ENCODE measurements at regions not wholly inside any gene's neighbourhood (a gene's known extent, or its start where the extent isn't known, plus 50 kb on each side); places are given as distances from the start of the nearest gene placed in this dataset.

GRCh38 chr5:135721548-135722090, 112.8 kb upstream of the SLC25A48 start:
- no peak for DNase-seq

DNA sequence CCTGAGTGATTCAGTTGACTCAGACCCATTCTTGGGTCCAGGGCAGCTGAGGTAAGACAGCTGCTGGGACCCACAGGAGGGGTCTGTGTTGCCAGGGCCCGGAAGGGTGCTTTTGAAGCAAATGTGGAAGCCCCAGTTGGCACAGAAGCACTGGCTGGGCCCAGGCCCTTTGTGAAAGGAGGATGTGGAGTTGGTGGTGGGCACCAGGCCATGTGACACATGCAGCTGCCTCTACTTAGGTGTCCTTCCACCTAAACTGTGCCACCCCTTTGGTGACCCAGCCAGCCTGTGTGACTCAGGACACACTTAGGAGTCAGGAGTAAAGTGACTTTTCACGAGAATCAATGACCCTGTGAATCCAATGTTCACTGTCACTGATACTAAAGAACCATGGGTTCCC, 114.3 kb upstream of the SLC25A48 start:
- no peak for DNase-seq

DNA sequence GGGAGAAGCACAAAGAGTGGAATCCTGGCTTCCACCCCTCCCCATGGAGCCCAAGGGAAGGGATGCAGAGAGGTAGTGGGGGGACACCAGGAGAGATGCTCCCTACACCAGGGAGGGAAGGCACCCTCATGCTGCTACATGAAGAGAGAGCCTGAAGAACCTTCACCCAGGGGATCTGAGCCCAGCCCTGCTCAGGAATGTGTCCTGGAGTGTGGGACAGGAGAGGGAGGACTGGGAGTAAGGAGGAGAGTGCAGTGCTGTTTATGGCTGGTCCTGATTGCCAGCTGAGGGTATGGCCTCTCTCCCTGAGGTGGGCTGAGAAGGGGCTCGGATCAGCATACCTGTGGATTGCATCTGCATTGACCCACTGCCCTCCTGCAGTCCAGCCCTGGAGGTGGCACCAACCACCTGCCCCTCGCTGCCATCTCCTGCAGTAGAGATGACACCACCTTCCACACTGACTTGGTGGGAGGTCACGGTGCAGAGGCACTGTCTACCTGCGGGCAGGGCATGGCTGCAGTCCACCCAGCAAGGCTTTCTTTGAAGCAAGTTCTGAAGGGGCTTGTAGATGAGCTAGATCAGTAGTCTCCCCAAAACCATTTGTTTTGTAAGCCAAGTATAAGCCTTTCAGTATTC, 114.9 kb upstream of the SLC25A48 start:
- no peak for DNase-seq

DNA sequence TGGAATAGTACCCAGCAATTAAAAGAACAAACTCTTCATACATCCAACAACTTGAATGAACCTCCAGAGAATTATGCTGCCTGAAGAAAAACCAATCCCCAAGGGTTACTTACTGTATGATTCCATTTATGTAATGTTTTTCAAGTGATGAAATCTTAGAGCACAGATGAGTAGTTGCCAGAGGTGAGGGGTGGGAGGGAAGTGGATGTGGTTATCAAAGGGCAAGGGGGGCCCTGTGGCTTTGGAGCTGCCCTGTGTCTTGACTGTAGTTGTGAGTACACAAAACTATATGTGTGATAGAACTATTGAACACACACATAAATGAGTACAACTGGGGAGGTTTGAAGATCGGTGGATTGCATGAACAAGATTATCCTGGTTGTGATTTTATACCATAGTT, 115.8 kb upstream of the SLC25A48 start:
- DNase-seq: peak; percentile 17

GRCh38 chr5:135718151-135718550, 116.3 kb upstream of the SLC25A48 start:
- DNase-seq: peak; percentile 78

GRCh38 chr5:135715267-135716055, 119.0 kb upstream of the SLC25A48 start:
- peak; percentile 14 for DNase-seq

DNA sequence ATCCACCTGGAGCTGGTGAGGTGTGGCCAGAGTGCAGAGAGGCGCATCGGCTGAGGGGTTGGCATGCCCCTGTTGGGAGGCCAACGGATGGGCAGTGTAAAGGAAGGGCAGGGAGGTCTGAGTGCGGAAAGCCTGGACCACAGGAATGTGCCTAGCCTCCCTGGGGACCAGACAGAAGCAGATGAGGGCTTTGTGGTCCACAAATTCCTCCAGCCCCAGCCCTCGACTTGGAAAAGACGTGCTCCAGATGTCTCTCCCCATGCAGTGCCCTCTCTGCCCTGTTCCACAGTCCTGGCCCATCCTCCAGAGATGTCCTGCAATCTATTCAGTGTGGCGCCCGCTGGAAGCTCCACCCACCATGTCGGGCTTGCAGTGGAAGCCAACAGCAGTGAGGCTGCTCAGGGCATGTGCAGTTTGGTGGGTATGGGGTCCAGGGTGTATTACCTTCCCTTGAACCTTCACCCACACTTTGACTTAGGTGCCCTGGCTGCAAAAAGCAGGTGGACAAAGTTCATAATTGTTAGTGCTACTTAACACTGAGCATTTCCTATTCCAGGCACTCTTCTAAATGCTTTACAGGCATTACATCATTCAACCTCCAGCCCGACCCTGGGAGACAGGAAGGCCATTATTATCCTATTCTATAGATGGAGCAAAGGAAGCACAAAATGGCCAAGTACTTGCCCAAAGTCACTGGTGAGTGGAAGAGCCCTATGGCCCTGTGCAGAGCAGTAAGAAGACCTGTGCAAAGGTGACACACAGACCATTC, 120.2 kb upstream of the SLC25A48 start:
- peak; percentile 92 for DNase-seq

- peak; percentile 56 for DNase-seq
These were observed 121.1 kb upstream of the SLC25A48 start for GRCh38 chr5:135713161-135713915.

DNA sequence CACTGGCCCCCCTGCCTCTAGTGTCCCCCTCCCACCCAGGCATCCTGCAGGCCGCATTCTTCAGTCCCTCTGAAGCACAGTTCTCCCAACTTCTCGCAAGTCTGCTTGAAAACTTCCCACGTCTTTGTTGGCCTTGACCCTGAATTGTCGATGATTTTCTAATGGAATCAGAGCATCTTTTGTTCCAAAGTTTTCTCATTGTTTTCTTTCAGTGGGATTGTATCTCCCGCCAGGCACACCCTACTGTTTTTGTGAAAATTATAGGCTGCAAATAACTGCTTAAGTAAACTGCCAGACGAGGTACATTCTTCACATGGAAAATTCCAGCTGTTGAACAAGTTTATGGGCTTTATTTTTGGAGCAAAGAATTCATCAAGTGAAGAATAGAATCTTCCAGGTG, 122.6 kb upstream of the SLC25A48 start:
- no peak for DNase-seq

DNA sequence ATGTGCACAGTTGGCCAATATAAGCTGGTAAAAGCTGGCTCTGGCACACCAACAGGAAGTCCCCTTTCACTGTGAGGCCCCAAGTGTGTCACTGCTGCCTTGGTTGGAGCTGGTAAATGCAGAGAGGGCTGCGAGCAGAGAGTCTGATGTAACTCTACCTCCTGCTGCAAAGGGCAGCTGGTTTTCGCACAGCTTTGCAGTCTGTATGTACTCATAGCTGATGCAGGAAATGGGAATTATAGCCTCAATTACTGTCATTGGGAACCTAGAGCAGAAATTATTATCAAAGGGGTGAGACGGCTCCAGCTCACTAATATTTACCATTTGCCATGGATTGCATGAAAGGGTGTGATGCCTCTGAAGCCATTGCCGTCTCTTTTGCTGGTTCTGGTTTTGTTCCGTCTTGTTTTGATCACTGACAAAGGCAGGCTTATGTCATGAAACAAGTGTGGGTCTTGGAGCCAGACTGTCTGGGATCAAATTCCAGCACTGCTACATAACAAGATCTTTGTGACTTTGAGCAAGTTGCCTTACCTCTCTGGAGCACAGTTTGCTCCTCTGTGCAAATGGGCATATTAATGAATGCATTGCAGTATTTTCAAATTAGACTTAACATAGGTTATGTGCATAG, 124.3 kb upstream of the SLC25A48 start:
- DNase-seq: peak; percentile 51

GRCh38 chr5:135709208-135709575, 125.3 kb upstream of the SLC25A48 start:
- no peak for DNase-seq

- no peak for DNase-seq
These were observed 125.8 kb upstream of the SLC25A48 start for GRCh38 chr5:135708481-135709207.

DNA sequence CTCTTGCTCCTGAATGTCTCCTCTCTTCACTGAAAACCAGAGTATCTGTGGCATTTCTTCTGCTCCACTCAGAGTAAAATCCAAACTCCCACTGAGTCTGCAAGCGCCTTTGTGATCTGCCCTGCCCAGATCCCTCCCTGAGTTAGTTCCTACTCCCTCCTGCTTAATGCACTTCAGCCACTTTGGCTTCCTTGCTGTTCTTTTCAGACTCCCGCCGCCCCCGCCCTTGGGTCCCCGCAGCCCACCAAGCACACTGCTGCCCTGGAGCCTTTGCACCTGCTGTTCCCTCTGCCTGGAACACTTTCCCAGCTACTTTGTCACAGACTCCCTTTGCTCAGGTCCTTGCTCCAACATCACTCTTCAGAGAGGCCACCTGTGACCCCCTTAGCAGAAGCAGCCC, 127.2 kb upstream of the SLC25A48 start:
- DNase-seq: no peak

GRCh38 chr5:135706893-135707292, 127.6 kb upstream of the SLC25A48 start:
- no peak for DNase-seq

- no peak for DNase-seq
These were observed 127.7 kb upstream of the CXCL14 start for GRCh38 chr5:135706474-135706873.

DNA sequence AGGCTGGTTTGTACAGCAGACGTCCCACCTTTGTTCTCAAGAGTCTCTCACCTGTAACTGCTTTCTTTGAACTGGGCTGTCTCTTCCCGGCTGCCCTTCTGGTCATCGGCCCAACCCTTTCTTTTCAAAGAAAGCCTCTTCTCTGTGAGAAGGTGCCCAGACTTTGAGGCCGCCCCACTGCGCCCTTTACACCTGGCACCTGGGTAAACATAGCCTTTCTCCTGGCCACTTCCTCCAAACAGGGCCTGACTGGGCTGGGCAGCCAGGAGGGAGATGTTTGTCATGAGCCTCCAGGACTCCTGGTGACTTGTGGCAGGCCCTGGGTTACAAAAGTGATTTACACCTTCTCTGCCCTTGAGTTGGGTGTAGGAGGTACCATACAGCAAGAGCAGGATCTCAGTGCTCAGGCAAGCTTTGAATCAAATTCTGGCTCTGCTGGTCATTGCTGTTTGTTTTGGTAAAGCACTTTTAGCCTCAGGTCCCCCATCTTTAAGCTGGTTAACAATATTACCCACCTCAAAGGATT, 127.2 kb upstream of the CXCL14 start:
- DNase-seq: no peak

DNA sequence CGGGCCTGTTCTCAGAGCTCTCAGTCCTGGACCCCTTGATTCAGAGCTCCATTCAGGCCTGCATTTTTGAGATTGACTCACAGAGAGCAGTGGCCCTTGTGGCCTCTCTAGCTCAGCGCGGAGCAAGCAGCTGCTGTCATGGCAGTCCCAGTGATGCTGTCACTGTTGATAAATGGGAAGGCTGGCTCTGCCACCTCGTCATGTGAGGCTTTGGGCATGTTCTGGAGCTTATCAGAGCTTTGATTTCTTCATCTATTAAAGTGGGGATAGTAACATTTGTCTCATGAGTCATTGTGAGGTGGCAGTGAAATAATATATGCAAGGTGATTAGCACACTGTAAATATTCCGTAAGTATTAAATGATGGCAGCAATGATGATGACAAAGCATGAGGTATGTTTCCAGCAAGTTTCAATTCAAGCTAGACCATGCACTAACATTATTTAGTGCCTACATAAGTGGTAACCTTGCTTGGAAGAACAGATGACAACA, 126.4 kb upstream of the CXCL14 start:
- DNase-seq: peak; percentile 68

- no peak for DNase-seq
These were observed 125.8 kb upstream of the CXCL14 start for GRCh38 chr5:135704616-135705015.

DNA sequence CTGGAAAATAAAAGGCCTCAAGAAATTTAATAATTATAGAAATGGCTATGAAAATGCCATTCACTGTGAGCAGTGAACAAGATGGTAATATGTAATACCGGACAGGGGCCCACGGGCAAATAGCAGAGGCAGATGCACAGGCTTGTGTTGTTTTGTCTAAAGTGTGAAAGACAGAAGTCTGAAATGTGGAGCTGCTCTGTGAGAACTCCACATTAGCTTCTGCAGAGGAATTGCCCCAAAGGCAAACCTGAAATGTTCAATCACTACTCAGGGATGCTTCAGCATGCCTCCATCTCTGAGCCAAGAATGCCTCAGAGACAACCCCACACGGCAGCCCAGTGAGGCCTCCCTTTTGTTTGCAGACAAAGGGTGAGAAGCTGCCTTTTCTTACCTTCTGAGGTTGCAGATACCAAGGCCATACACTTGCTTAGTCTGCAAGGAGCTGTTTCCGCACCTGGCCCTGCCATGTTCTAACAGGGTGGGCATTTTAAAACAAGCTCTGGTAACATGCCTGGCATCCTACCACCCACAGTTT, 124.3 kb upstream of the CXCL14 start:
- no peak for DNase-seq

DNA sequence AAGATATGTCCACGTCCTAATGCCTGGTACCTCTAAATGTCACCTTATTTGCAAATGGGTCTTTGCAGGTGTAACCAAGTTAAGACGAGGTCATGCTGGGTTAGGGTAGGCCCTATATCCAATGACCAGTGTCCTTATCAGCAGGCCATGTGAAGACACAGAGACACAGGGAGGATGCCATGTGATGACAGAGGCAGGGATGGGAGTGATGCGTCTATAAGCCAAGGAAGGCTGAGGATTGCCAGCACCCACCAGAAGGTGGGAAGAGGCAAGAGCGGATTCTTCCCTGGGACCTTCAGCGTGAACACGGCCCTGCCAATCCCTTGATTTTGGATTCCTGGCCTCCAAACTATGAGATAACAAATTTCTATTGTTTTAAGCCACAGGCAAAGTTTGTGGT, 123.4 kb upstream of the CXCL14 start:
- no peak for DNase-seq

- DNase-seq: no peak
These were observed 121.9 kb upstream of the CXCL14 start for GRCh38 chr5:135700731-135701130.
